Gastrocnemius medialis (tissue), 4 donors: ENCODE measurements at regions not wholly inside any gene's neighbourhood (a gene's known extent, or its start where the extent isn't known, plus 50 kb on each side); places are given as distances from the start of the nearest gene placed in this dataset.

Source experiments
- ATAC-seq, 2 donors: fragments of 150-250 bp; one replicate each; pipeline ENCODE4 v1.9.1; 2016
- DNase-seq, 2 donors: peaks; one replicate each; pipeline ENCODE4 v3.0.0-alpha.2; 2019
- H3K27ac ChIP-seq, 4 donors: fragments of 200-600 bp; sonication (generic); 1 replicate in 1 of 4; 2 replicates in 3 of 4; pipeline ENCODE4 v1.5.1; 2016 to 2018; ENCODE audit warnings: mild to moderate bottlenecking in 2 of 4, moderate library complexity in 1 of 4
- H3K27me3 ChIP-seq, 3 donors: fragments of 200-600 bp; sonication (generic) in 2 of 3; 1 replicate in 1 of 3; 2 replicates in 2 of 3; pipeline versions ENCODE4 v1.5.1 to v1.6.0; 2016 to 2019; ENCODE audit warnings: mild to moderate bottlenecking in 1 of 3, moderate library complexity in 1 of 3
- H3K36me3 ChIP-seq, 2 donors: fragments of 200-600 bp; sonication (generic) in 1 of 2; one replicate each; pipeline ENCODE4 v1.5.1; 2017 to 2018
- H3K4me1 ChIP-seq, 2 donors: fragments of 200-600 bp; sonication (generic) in 1 of 2; one replicate each; pipeline ENCODE4 v1.5.1; 2016 to 2017; ENCODE audit warnings: mild to moderate bottlenecking in 2 of 2
- H3K4me3 ChIP-seq, 4 donors: fragments of 200-600 bp; sonication (generic) in 3 of 4; 1 replicate in 1 of 4; 2 replicates in 3 of 4; pipeline ENCODE4 v1.5.1; 2016 to 2019; ENCODE audit warnings: mild to moderate bottlenecking in 2 of 4
- H3K9me3 ChIP-seq, 3 donors: fragments of 200-600 bp; sonication (generic) in 2 of 3; 1 replicate in 1 of 3; 2 replicates in 2 of 3; pipeline ENCODE4 v1.5.1; 2016 to 2019
- POLR2A ChIP-seq, 2 donors: fragments of 450-650 bp; IDR thresholded peaks; one replicate each; pipeline ENCODE4 v1.6.1; 2017; ENCODE audit warnings: antibody characterized with exemption in 2 of 2, mild to moderate bottlenecking in 2 of 2, moderate library complexity in 2 of 2
- in situ Hi-C, 4 donors: fragments of 200-750 bp; cut with MboI; loops; one replicate each; pipeline versions ENCODE4 v1.15.0 to v1.8.0; 2017; ENCODE audit warnings: low sequenced_read_pairs in 4 of 4
- intact Hi-C: fragments of 100-400 bp; cut with DNase I; formaldehyde crosslinking; loops from one replicate; pipeline ENCODE4 v1.15.1; 2023; ENCODE audit warnings: low total_unique reads
- TF ChIP-seq, protein P1 (sequence below), 5 experiments: fragments of 450-650 bp in 3 of 5; fragments of 200-600 bp in 2 of 5; sonication (generic) in 2 of 5; IDR thresholded peaks in 4 of 5; conservative IDR thresholded peaks in 1 of 5; 1 replicate in 4 of 5; 2 replicates in 1 of 5; pipeline ENCODE4 v1.5.1; 2016 to 2019; ENCODE audit warnings: antibody characterized with exemption in 5 of 5, mild to moderate bottlenecking in 3 of 5, moderate library complexity in 3 of 5

DNA sequence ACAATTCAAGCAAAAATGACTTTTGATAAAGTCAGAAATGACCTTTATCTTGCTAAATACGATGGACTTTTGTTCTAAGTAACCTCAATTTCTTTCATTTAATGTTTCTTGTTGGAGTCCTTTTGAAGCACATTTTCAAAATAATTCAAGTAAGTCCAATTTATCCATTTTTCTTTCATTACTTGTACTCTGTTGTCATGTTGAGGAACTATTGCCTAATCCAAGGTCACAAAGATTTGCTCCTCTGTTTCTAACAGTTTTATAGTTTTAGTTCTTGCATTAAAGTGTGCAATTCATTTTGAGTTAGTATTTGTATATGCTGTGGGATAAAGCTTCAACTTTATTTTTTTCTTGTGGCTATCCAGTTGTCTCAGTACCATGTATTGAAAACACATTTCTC, 66.7 kb downstream of the CCER1 start:
- in situ Hi-C loops = no loop called here
- Histone ChIP-seq H3K27me3 (no peaks in the 10 kb centered on the region), H3K27ac (no peak overlapping the region), H3K9me3 (no peaks in the 10 kb centered on the region), H3K4me3 (no peak overlapping the region), H3K4me1 (no peaks in the 10 kb centered on the region), H3K36me3 (no peaks in the 10 kb centered on the region)
- TF ChIP-seq POLR2A (IDR thresholded peaks at IDR 0.05) = no peak
- TF ChIP-seq, protein P1, sequence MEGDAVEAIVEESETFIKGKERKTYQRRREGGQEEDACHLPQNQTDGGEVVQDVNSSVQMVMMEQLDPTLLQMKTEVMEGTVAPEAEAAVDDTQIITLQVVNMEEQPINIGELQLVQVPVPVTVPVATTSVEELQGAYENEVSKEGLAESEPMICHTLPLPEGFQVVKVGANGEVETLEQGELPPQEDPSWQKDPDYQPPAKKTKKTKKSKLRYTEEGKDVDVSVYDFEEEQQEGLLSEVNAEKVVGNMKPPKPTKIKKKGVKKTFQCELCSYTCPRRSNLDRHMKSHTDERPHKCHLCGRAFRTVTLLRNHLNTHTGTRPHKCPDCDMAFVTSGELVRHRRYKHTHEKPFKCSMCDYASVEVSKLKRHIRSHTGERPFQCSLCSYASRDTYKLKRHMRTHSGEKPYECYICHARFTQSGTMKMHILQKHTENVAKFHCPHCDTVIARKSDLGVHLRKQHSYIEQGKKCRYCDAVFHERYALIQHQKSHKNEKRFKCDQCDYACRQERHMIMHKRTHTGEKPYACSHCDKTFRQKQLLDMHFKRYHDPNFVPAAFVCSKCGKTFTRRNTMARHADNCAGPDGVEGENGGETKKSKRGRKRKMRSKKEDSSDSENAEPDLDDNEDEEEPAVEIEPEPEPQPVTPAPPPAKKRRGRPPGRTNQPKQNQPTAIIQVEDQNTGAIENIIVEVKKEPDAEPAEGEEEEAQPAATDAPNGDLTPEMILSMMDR (IDR thresholded peaks at IDR 0.05 in 4 of 5, conservative IDR thresholded peaks at IDR 0.05 in 1 of 5) = no peak
- intact Hi-C loops = no loop called here
- no peak for ATAC-seq
- no peak for DNase-seq

DNA sequence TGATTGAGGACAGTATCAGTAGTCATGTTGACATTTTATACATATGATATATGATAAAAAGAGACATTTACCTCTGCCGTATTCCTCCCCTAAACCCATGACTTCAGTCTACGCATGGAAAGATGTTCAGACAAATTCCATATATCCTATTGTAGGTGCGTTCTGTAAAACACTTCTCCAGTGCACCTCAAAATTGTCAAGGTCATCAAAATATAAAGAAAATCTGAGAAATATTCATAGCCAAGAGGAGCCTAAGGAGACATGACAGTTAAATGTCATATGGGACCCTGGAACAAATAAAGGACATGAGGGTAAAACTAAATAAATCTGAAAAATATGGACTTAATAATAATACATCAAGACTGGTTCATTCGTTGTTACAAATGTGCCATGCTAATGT, 71.5 kb downstream of the CCER1 start:
- intact Hi-C loops = no loop called here

DNA sequence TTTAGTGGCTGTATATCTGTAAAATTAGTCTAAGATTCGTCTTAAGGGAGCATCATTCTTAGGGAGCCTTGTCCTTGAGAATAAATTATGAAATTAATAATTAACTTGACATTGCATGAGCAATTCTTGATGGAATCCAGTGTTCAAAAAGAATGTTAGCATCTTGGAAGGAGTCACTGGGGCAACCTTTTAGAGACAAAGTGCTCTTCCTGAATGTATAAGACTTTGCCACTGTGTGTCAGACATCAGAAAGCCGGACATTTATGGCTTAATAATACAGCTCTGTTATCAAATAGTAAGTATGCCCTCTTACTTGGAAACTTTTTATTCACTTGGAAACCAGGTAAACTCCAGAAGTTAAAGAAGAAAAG, 83.3 kb downstream of the CCER1 start:
- Histone ChIP-seq H3K4me1 (no peaks in the 10 kb centered on the region), H3K27me3 (no peaks in the 10 kb centered on the region), H3K9me3 (no peaks in the 10 kb centered on the region), H3K36me3 (no peaks in the 10 kb centered on the region), H3K27ac (no peak overlapping the region), H3K4me3 (no peak overlapping the region)
- ATAC-seq (no peak), DNase-seq (no peak)
- intact Hi-C loops = no loop called here
- in situ Hi-C loops = no loop called here
- TF ChIP-seq, protein P1 (IDR thresholded peaks at IDR 0.05 in 4 of 5, conservative IDR thresholded peaks at IDR 0.05 in 1 of 5) = no peak
- TF ChIP-seq POLR2A (IDR thresholded peaks at IDR 0.05) = no peak

More for the DNA sequence above, 71.5 kb downstream of the CCER1 start:
- Histone ChIP-seq H3K4me1 (no peaks in the 10 kb centered on the region), H3K27ac (no peak overlapping the region), H3K36me3 (no peaks in the 10 kb centered on the region), H3K9me3 (no peaks in the 10 kb centered on the region), H3K27me3 (no peaks in the 10 kb centered on the region), H3K4me3 (no peak overlapping the region)
- in situ Hi-C loops = no loop called here
- no peak for TF ChIP-seq POLR2A (IDR thresholded peaks at IDR 0.05)
- TF ChIP-seq, protein P1 (IDR thresholded peaks at IDR 0.05 in 4 of 5, conservative IDR thresholded peaks at IDR 0.05 in 1 of 5) = no peak
- no peak for DNase-seq
- no peak for ATAC-seq

DNA sequence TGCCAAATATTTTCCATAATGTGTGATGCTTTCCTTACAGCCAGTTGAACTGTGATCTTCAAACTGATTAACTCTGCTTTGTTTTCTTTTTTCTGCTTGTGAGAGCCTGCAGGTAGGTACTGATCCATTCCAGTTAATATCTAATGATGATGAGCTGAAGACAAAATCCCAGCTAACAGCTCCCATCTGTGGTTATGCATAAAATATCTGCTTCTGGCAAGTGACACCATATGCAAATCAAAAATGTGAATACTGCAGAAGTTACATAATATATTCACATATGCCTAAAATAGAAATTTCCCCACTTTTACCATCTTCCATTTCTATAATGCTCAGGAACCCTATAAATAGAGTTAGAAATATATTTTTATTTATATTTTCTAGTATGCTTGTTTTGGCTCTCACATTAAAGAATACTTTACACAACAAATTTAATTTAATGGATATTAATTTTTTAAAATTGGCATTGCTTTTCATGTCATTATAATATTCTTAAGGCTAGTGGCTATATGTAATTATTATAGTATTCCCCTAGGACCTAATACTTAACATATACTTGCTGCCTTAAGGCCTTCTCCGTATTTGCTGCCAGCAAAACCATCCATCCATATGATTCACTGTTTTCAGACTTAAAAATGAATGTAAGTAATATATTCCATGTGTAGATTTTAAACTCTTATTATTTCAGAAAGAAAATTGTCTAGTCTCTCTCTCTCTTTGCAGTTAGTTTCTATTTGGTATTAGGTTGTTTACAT, 83.8 kb downstream of the CCER1 start:
- TF ChIP-seq POLR2A (IDR thresholded peaks at IDR 0.05) = no peak
- DNase-seq = no peak
- ATAC-seq = no peak
- Histone ChIP-seq H3K27ac (no peak overlapping the region), H3K4me1 (no peaks in the 10 kb centered on the region), H3K9me3 (no peaks in the 10 kb centered on the region), H3K27me3 (no peaks in the 10 kb centered on the region), H3K36me3 (no peaks in the 10 kb centered on the region), H3K4me3 (no peak overlapping the region)
- in situ Hi-C loops = no loop called here
- intact Hi-C loops = no loop called here

DNA sequence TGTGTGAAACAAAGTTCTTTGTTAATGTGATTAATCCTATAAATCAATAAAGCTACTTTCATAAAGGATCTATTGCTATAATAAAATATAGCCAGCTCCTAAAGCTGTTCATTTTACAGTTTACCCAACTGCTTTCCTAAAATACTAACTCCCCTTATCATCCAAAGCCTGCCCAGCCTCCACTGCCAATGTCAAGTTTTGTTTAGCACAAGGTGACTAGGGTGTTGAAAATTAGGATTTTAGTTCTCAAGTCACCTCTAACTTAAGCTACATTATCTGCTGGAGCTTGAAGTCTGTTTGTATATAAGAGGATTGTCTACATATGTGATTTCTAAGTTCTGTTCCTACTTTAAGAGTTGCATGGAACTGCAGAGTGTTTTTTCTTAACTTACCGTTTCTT, 86.3 kb downstream of the CCER1 start:
- intact Hi-C loops = no loop called here

More for the DNA sequence above, 86.3 kb downstream of the CCER1 start:
- H3K4me1 ChIP-seq = no peaks in the 10 kb centered on the region
- no peaks in the 10 kb centered on the region for H3K9me3 ChIP-seq
- no peaks in the 10 kb centered on the region for H3K36me3 ChIP-seq
- in situ Hi-C loops = no loop called here
- TF ChIP-seq, protein P1 (IDR thresholded peaks at IDR 0.05 in 4 of 5, conservative IDR thresholded peaks at IDR 0.05 in 1 of 5) = no peak
- TF ChIP-seq POLR2A (IDR thresholded peaks at IDR 0.05) = no peak
- no peak overlapping the region for H3K4me3 ChIP-seq
- no peaks in the 10 kb centered on the region for H3K27me3 ChIP-seq
- no peak for DNase-seq
- ATAC-seq = no peak
- H3K27ac ChIP-seq = no peak overlapping the region
